Left renal cortex interstitium (tissue), 4 donors: ENCODE measurements at regions not wholly inside any gene's neighbourhood (a gene's known extent, or its start where the extent isn't known, plus 50 kb on each side); places are given as distances from the start of the nearest gene placed in this dataset.

Experiments
- DNase-seq, 4 donors: peaks; one replicate each; pipeline ENCODE4 v3.0.0-alpha.2; 2013; ENCODE audit warnings: low read depth in 4 of 4, low spot score in 2 of 4, missing footprints in 1 of 4

- DNase-seq, result no peak
These were observed 1473.6 kb downstream of the STIM2 start for GRCh38 chr4:28334249-28334648.

- no peak for DNase-seq
These were observed 1481.1 kb downstream of the STIM2 start for GRCh38 chr4:28341784-28342183.

GRCh38 chr4:28350485-28350884 is 1489.8 kb downstream of the STIM2 start:
- no peak for DNase-seq

GRCh38 chr4:28351102-28351501 is 1490.5 kb downstream of the STIM2 start:
- DNase-seq, result no peak

- DNase-seq, result no peak
These were observed 1491.2 kb downstream of the STIM2 start for GRCh38 chr4:28351826-28352225.

GRCh38 chr4:28354880-28355656 is 1494.4 kb downstream of the STIM2 start:
- no peak for DNase-seq

- DNase-seq, result no peak
These were observed 1497.3 kb downstream of the STIM2 start for GRCh38 chr4:28357990-28358389.

GRCh38 chr4:28358606-28359005 is 1498.0 kb downstream of the STIM2 start:
- no peak for DNase-seq

GRCh38 chr4:28360681-28361080 is 1500.0 kb downstream of the STIM2 start:
- no peak for DNase-seq

GRCh38 chr4:28362169-28362568 is 1501.5 kb downstream of the STIM2 start:
- DNase-seq, result no peak

- DNase-seq, result no peak
These were observed 1508.9 kb downstream of the STIM2 start for GRCh38 chr4:28369499-28369898.

- no peak for DNase-seq
These were observed 1512.5 kb downstream of the STIM2 start for GRCh38 chr4:28373191-28373590.

- no peak for DNase-seq
These were observed 1513.0 kb downstream of the STIM2 start for GRCh38 chr4:28373601-28374000.

- no peak for DNase-seq
These were observed 1517.6 kb downstream of the STIM2 start for GRCh38 chr4:28378109-28378830.

GRCh38 chr4:28385801-28386200 is 1525.2 kb downstream of the STIM2 start:
- DNase-seq, result no peak

GRCh38 chr4:28386776-28387175 is 1526.1 kb downstream of the STIM2 start:
- no peak for DNase-seq

- DNase-seq, result no peak
These were observed 1527.8 kb downstream of the STIM2 start for GRCh38 chr4:28388471-28388870.

GRCh38 chr4:28391877-28392276 is 1531.2 kb downstream of the STIM2 start:
- no peak for DNase-seq

- DNase-seq, result no peak
These were observed 1542.1 kb downstream of the STIM2 start for GRCh38 chr4:28402751-28403150.

GRCh38 chr4:28421221-28421620 is 1560.6 kb downstream of the STIM2 start:
- no peak for DNase-seq

GRCh38 chr4:28426251-28426650 is 1565.6 kb downstream of the STIM2 start:
- no peak for DNase-seq
